ENCODE measurements at regions not wholly inside any gene's neighbourhood (a gene's known extent, or its start where the extent isn't known, plus 50 kb on each side); places are given as distances from the start of the nearest gene placed in this dataset.

GRCh38 chr3:107284612-107285011, 92.6 kb upstream of the CCDC54 start:
- 23% methylated on average over 1 of the region's 1 CpG for WGBS
- Histone ChIP-seq H3K9me3 (ENCODE audit: insufficient read depth, low read depth, low read length) (peaks cover 4% of the 10 kb centered on the region; the same call in 1 of the 2 replicates), H3K27me3 (ENCODE audit: insufficient read depth, low read length) (no peaks in the 10 kb centered on the region), H3K9ac (ENCODE audit: low read depth, low read length) (no peak overlapping the region), H3K4me3 (ENCODE audit: low read length) (no peak overlapping the region), H3K27ac (ENCODE audit: low read depth, low read length) (peak overlapping the region; percentile 65), H3K4me1 (ENCODE audit: insufficient read depth, low read length) (peaks cover 38% of the 10 kb centered on the region), H3K36me3 (ENCODE audit: insufficient read depth, low read length) (no peaks in the 10 kb centered on the region)

- no peaks in the 10 kb centered on the region for H3K27me3 ChIP-seq (ENCODE audit: insufficient read depth, low read length)
- H3K4me3 ChIP-seq (ENCODE audit: low read length) = no peak overlapping the region
- no peaks in the 10 kb centered on the region for H3K36me3 ChIP-seq (ENCODE audit: insufficient read depth, low read length)
- 8% methylated on average over 2 of the region's 2 CpGs for WGBS
- peaks cover 38% of the 10 kb centered on the region for H3K4me1 ChIP-seq (ENCODE audit: insufficient read depth, low read length)
- peaks cover 4% of the 10 kb centered on the region; the same call in 1 of the 2 replicates for H3K9me3 ChIP-seq (ENCODE audit: insufficient read depth, low read depth, low read length)
- H3K9ac ChIP-seq (ENCODE audit: low read depth, low read length) = no peak overlapping the region
- H3K27ac ChIP-seq (ENCODE audit: low read depth, low read length) = peak overlapping the region; percentile 65
These were observed 92.0 kb upstream of the CCDC54 start for GRCh38 chr3:107285197-107285596.

- no peak overlapping the region for H3K4me3 ChIP-seq (ENCODE audit: low read length)
These were observed 87.9 kb upstream of the CCDC54 start for GRCh38 chr3:107289354-107289753.

GRCh38 chr3:107294117-107294516, 83.1 kb upstream of the CCDC54 start:
- WGBS = no CpG with 5 or more reads among the region's 1 CpG
- no peaks in the 10 kb centered on the region for H3K27me3 ChIP-seq (ENCODE audit: insufficient read depth, low read length)
- H3K4me3 ChIP-seq (ENCODE audit: low read length) = no peak overlapping the region
- H3K9me3 ChIP-seq (ENCODE audit: insufficient read depth, low read depth, low read length) = peaks cover 10% of the 10 kb centered on the region; the same call in 1 of the 2 replicates
- H3K36me3 ChIP-seq (ENCODE audit: insufficient read depth, low read length) = no peaks in the 10 kb centered on the region
- no peak overlapping the region for H3K27ac ChIP-seq (ENCODE audit: low read depth, low read length)
- no peak overlapping the region for H3K9ac ChIP-seq (ENCODE audit: low read depth, low read length)
- H3K4me1 ChIP-seq (ENCODE audit: insufficient read depth, low read length) = no peaks in the 10 kb centered on the region

More at GRCh38 chr3:107289354-107289753, 87.9 kb upstream of the CCDC54 start:
- peaks cover 19% of the 10 kb centered on the region for H3K4me1 ChIP-seq (ENCODE audit: insufficient read depth, low read length)
- H3K36me3 ChIP-seq (ENCODE audit: insufficient read depth, low read length) = no peaks in the 10 kb centered on the region
- H3K27ac ChIP-seq (ENCODE audit: low read depth, low read length) = no peak overlapping the region
- no peaks in the 10 kb centered on the region for H3K9me3 ChIP-seq (ENCODE audit: insufficient read depth, low read depth, low read length)
- H3K27me3 ChIP-seq (ENCODE audit: insufficient read depth, low read length) = no peaks in the 10 kb centered on the region
- H3K9ac ChIP-seq (ENCODE audit: low read depth, low read length) = no peak overlapping the region

- Histone ChIP-seq H3K36me3 (ENCODE audit: insufficient read depth, low read length) (no peaks in the 10 kb centered on the region), H3K4me1 (ENCODE audit: insufficient read depth, low read length) (peaks cover 4% of the 10 kb centered on the region; the same call in 1 of the 2 replicates), H3K27ac (ENCODE audit: low read depth, low read length) (no peak overlapping the region), H3K27me3 (ENCODE audit: insufficient read depth, low read length) (no peaks in the 10 kb centered on the region), H3K9ac (ENCODE audit: low read depth, low read length) (no peak overlapping the region), H3K4me3 (ENCODE audit: low read length) (no peak overlapping the region), H3K9me3 (ENCODE audit: insufficient read depth, low read depth, low read length) (peaks cover 10% of the 10 kb centered on the region; the same call in 1 of the 2 replicates)
- 94% methylated on average over 3 of the region's 3 CpGs for WGBS
These were observed 79.6 kb upstream of the CCDC54 start for GRCh38 chr3:107297597-107297996.

GRCh38 chr3:107307205-107307604, 70.0 kb upstream of the CCDC54 start:
- H3K36me3 ChIP-seq (ENCODE audit: insufficient read depth, low read length) = no peaks in the 10 kb centered on the region
- no peaks in the 10 kb centered on the region for H3K27me3 ChIP-seq (ENCODE audit: insufficient read depth, low read length)
- H3K27ac ChIP-seq (ENCODE audit: low read depth, low read length) = no peak overlapping the region
- WGBS = 95% methylated on average over 2 of the region's 2 CpGs
- peaks cover 13% of the 10 kb centered on the region; the same call in 1 of the 2 replicates for H3K4me1 ChIP-seq (ENCODE audit: insufficient read depth, low read length)
- no peaks in the 10 kb centered on the region for H3K9me3 ChIP-seq (ENCODE audit: insufficient read depth, low read depth, low read length)
- H3K4me3 ChIP-seq (ENCODE audit: low read length) = no peak overlapping the region
- H3K9ac ChIP-seq (ENCODE audit: low read depth, low read length) = no peak overlapping the region

GRCh38 chr3:107308716-107309115, 68.5 kb upstream of the CCDC54 start:
- no peaks in the 10 kb centered on the region for H3K9me3 ChIP-seq (ENCODE audit: insufficient read depth, low read depth, low read length)
- H3K9ac ChIP-seq (ENCODE audit: low read depth, low read length) = no peak overlapping the region
- H3K4me3 ChIP-seq (ENCODE audit: low read length) = no peak overlapping the region
- H3K27ac ChIP-seq (ENCODE audit: low read depth, low read length) = no peak overlapping the region
- no peaks in the 10 kb centered on the region for H3K27me3 ChIP-seq (ENCODE audit: insufficient read depth, low read length)
- no peaks in the 10 kb centered on the region for H3K36me3 ChIP-seq (ENCODE audit: insufficient read depth, low read length)
- WGBS = 21% methylated on average over 2 of the region's 2 CpGs
- peaks cover 9% of the 10 kb centered on the region; the same call in 1 of the 2 replicates for H3K4me1 ChIP-seq (ENCODE audit: insufficient read depth, low read length)

GRCh38 chr3:107309312-107309711, 67.9 kb upstream of the CCDC54 start:
- H3K36me3 ChIP-seq (ENCODE audit: insufficient read depth, low read length) = no peaks in the 10 kb centered on the region
- H3K9me3 ChIP-seq (ENCODE audit: insufficient read depth, low read depth, low read length) = no peaks in the 10 kb centered on the region
- WGBS = 80% methylated on average over 1 of the region's 1 CpG
- no peak overlapping the region for H3K9ac ChIP-seq (ENCODE audit: low read depth, low read length)
- no peak overlapping the region for H3K4me3 ChIP-seq (ENCODE audit: low read length)
- peaks cover 9% of the 10 kb centered on the region; the same call in 1 of the 2 replicates for H3K4me1 ChIP-seq (ENCODE audit: insufficient read depth, low read length)
- no peaks in the 10 kb centered on the region for H3K27me3 ChIP-seq (ENCODE audit: insufficient read depth, low read length)
- no peak overlapping the region for H3K27ac ChIP-seq (ENCODE audit: low read depth, low read length)

GRCh38 chr3:107313711-107314110, 63.5 kb upstream of the CCDC54 start:
- H3K4me3 ChIP-seq (ENCODE audit: low read length) = no peak overlapping the region
- no peaks in the 10 kb centered on the region for H3K36me3 ChIP-seq (ENCODE audit: insufficient read depth, low read length)
- no peaks in the 10 kb centered on the region for H3K9me3 ChIP-seq (ENCODE audit: insufficient read depth, low read depth, low read length)
- no peak overlapping the region for H3K9ac ChIP-seq (ENCODE audit: low read depth, low read length)
- no peak overlapping the region for H3K27ac ChIP-seq (ENCODE audit: low read depth, low read length)
- WGBS = 98% methylated on average over 3 of the region's 3 CpGs
- peaks cover 4% of the 10 kb centered on the region; the same call in 1 of the 2 replicates for H3K4me1 ChIP-seq (ENCODE audit: insufficient read depth, low read length)
- no peaks in the 10 kb centered on the region for H3K27me3 ChIP-seq (ENCODE audit: insufficient read depth, low read length)

- no peak overlapping the region for H3K4me3 ChIP-seq (ENCODE audit: low read length)
- H3K9ac ChIP-seq (ENCODE audit: low read depth, low read length) = no peak overlapping the region
- no peaks in the 10 kb centered on the region for H3K36me3 ChIP-seq (ENCODE audit: insufficient read depth, low read length)
- no peaks in the 10 kb centered on the region for H3K27me3 ChIP-seq (ENCODE audit: insufficient read depth, low read length)
- H3K9me3 ChIP-seq (ENCODE audit: insufficient read depth, low read depth, low read length) = no peaks in the 10 kb centered on the region
- H3K4me1 ChIP-seq (ENCODE audit: insufficient read depth, low read length) = no peaks in the 10 kb centered on the region
- WGBS = 95% methylated on average over 4 of the region's 4 CpGs
- no peak overlapping the region for H3K27ac ChIP-seq (ENCODE audit: low read depth, low read length)
These were observed 62.1 kb upstream of the CCDC54 start for GRCh38 chr3:107315141-107315540.

- Histone ChIP-seq H3K9me3 (ENCODE audit: insufficient read depth, low read depth, low read length) (no peaks in the 10 kb centered on the region), H3K4me1 (ENCODE audit: insufficient read depth, low read length) (no peaks in the 10 kb centered on the region), H3K36me3 (ENCODE audit: insufficient read depth, low read length) (no peaks in the 10 kb centered on the region), H3K27me3 (ENCODE audit: insufficient read depth, low read length) (no peaks in the 10 kb centered on the region), H3K4me3 (ENCODE audit: low read length) (no peak overlapping the region), H3K9ac (ENCODE audit: low read depth, low read length) (no peak overlapping the region), H3K27ac (ENCODE audit: low read depth, low read length) (no peak overlapping the region)
- WGBS = 95% methylated on average over 2 of the region's 2 CpGs
These were observed 53.5 kb upstream of the CCDC54 start for GRCh38 chr3:107323723-107324122.

GRCh38 chr3:107325446-107325845, 51.8 kb upstream of the CCDC54 start:
- WGBS = 95% methylated on average over 7 of the region's 7 CpGs
- Histone ChIP-seq H3K36me3 (ENCODE audit: insufficient read depth, low read length) (no peaks in the 10 kb centered on the region), H3K27me3 (ENCODE audit: insufficient read depth, low read length) (no peaks in the 10 kb centered on the region), H3K27ac (ENCODE audit: low read depth, low read length) (no peak overlapping the region), H3K4me1 (ENCODE audit: insufficient read depth, low read length) (no peaks in the 10 kb centered on the region), H3K9me3 (ENCODE audit: insufficient read depth, low read depth, low read length) (no peaks in the 10 kb centered on the region), H3K4me3 (ENCODE audit: low read length) (no peak overlapping the region), H3K9ac (ENCODE audit: low read depth, low read length) (no peak overlapping the region)

Measured in HUES64 (cell line).